H4 (cell line): ENCODE measurements at regions not wholly inside any gene's neighbourhood (a gene's known extent, or its start where the extent isn't known, plus 50 kb on each side); places are given as distances from the start of the nearest gene placed in this dataset.
"Not testable (repeated sequence)": the region's sequence is repeated elsewhere in the genome, so short reads cannot be mapped to it uniquely, and the experiment has no call there.

Experiments
- DNase-seq: peaks from one replicate; pipeline ENCODE4 v3.0.0-alpha.2; 2015; ENCODE audit warnings: low spot score

DNA sequence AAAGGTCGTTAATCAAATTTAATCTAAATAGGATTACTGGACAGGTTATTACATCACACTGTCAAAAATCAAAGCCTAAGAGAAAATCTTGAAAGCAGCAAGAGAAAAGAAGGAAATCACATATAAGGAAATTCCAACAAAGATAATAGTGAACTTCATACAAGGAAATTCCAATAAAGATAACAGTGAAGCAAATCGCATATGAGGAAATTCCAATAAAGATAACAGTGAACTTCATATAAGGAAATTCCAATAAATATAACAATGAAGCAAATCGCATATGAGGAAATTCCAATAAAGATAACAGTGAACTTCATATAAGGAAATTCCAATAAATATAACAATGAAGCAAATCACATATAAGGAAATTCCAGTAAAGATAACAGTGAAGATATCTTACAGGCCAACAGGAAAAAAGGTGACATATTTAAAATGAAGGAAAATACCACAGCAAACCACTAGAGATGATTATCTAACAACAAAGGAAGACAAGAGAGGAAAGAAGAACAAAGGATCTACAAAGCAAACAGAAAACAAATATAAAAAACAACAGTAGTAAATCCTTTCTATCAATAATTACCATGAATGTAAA is 787.7 kb downstream of the CCDC85A start:
- no peak for DNase-seq

- no peak for DNase-seq
Observed at GRCh38 chr2:56981554-56981953, 797.8 kb downstream of the CCDC85A start.

- no peak for DNase-seq
Observed at GRCh38 chr2:56985609-56986008, 801.8 kb downstream of the CCDC85A start.

DNA sequence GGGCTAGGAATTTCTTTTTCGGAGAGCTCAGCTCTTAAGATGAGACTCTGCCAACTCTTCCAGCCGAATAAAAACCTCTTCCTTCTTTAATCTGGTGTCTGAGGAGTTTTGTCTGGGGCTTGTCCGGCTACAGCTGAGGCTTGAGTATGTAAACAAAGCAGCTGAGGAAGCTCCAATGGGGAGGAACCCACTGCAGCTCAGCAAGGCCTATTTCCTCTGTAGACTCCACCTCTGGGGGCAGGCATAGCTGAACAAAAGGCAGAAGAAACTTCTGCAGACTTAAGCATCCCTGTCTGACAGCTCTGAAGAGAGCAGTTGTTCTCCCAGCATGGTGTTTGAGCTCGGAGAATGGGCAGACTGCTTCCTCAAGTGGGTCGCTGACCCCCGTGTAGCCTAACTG is 838.7 kb downstream of the CCDC85A start:
- DNase-seq, result no peak

DNA sequence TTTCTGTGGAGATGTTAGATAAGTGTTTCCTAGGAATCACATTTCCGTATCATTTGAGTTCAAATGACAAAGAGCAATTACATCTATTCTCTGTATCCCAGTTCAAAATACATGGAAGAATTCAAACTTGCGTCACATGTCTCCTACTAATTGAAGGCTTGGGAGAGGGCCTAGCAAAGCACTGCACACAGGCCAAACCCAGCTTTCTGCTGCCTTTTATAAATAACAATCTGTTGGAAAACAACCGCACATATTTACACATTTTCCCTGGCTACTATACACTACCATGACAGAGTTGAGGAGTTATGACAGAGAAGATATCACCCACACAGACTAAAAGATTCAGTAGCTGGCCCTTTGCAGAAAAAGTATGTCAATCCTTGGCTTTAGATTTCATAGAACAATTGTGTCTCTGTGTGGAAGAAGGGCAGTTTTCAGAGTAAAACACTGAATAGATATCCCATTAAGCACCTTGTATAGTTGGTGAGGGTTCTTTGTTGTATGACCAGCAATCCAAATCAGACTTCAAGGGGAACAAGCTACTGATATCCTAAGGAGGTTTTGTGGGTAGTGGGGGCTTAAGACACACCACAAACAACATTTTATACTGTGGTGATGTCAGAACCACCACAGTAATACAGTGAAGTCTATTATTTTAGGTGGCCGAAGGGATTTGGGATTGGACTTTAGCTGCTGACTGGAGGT is 861.3 kb downstream of the CCDC85A start:
- DNase-seq, result no peak

GRCh38 chr2:57049273-57049672 is 865.5 kb downstream of the CCDC85A start:
- DNase-seq, result no peak

DNA sequence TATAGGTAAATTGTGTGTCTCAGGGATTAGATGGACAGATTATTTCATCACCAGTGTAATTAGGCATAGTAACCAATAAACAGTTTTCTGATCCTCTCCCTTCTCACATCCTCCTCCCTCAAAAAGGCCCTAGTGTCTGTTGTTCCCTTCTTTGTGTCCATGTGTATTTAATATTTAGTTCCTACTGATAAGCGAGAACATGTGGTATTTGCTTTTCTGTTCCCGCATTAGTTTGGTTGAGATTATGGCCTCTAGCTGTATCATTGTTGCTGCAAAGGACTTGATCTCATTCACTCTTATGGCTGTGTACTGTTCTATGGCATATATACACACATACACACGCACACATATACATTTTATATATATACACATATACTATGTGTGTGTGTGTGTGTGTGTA is 866.2 kb downstream of the CCDC85A start:
- DNase-seq, result no peak

- not testable (repeated sequence) for DNase-seq
Observed at GRCh38 chr2:57066301-57066700, 882.5 kb downstream of the CCDC85A start.

- DNase-seq, result peak; percentile 11
Observed at GRCh38 chr2:57075226-57075625, 891.4 kb downstream of the CCDC85A start.

GRCh38 chr2:57080035-57080434 is 896.2 kb downstream of the CCDC85A start:
- no peak for DNase-seq

GRCh38 chr2:57084697-57085281 is 901.0 kb downstream of the CCDC85A start:
- DNase-seq, result no peak

DNA sequence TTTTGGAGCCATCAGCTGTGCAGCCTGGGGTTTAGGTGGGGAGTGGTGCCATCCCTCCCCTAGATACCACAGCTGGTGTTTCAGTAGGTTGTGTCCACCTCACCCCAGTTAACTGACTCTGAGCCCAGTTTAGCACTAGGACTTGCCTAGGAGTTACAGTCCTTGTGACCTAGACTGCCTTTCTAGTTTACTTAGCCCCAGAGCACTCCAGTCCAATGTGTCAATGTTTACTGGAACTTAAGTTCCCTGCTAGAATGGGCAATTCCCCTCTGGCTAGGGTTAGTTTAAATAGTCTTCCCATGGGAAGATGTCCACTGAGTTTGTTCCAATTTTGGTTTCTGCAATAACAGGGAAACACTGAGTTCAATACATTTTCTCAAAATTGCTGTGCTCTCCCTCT is 909.2 kb downstream of the CCDC85A start:
- DNase-seq, result no peak

GRCh38 chr2:57097855-57098254 is 914.1 kb downstream of the CCDC85A start:
- no peak for DNase-seq

DNA sequence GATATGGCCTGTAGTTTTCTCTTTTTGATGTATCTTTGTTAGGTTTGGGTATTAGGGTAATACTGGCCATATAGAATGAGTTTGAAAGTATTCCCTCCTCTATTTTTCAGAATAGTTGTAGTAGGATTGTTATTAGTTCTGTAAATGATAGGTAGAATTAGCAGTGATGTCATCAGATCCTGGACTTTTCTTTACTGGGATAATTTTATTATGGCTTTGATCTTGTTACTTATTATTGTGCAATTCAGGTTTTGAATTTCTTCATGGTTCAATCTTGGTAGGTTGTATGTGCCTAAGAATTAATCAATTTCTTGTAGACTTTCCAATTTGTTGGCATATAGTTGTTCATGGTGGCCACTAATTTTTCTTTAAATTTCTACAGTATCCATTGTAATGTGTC is 916.6 kb downstream of the CCDC85A start:
- no peak for DNase-seq

DNA sequence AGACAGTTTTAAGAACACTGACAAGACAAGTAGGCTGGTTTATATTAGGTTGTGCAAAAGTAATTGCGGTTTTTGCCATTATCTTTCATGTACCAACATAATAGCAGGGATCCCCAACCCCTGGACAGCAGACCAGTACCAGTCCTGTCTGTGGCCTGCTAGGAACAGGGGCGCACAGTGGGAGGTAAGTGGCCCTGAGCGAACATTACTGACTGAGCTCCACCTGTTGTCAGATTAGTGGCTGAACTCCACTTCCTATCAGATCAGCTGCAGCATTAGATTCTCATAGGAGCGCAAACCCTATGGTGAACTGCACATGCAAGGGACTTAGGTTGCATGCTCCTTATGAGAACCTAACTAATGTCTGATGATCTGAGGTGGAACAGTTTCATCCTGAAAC is 921.9 kb downstream of the CCDC85A start:
- DNase-seq, result no peak

DNA sequence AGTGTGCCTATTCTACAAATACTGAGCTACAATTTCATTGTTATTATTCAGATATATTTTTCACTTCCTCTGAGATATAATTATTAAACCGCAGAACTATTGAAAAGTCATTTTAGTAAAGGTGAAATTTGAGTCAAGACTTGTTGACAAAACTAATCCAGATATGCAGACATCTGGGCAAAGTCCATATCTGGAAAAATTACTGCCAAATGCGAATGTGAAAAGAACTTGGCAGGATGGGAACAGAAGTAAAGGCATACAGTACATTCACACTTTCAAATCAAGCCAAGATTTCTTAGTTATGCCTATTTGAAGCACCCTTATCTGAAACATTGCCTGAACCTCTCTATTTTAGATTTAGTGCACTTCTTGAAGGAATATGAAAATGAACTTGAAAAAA is 923.6 kb downstream of the CCDC85A start:
- no peak for DNase-seq

- no peak for DNase-seq
Observed at GRCh38 chr2:57111531-57111930, 927.7 kb downstream of the CCDC85A start.

GRCh38 chr2:57119141-57119540 is 927.5 kb upstream of the VRK2 start:
- no peak for DNase-seq

GRCh38 chr2:57126410-57126809 is 920.2 kb upstream of the VRK2 start:
- DNase-seq, result no peak

- DNase-seq, result no peak
Observed at GRCh38 chr2:57139179-57139578, 907.4 kb upstream of the VRK2 start.

DNA sequence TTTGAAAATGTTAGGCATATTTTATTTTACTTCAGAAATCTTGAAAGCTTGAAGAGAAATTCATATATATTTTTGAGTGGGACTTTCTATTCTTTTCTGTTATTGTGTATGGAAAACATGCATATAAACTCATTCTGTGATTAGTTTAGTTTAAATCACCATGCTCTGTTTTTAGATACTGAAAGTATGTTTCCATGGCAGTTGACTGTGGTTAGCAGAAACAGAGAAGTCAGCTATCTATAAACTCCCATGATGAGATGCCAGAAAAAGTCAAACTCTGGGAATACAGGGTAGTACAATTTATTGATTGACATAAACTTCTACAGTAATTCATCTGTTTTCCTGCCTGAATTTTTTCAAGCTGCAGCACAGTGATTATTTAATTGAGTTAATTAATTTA is 905.3 kb upstream of the VRK2 start:
- no peak for DNase-seq

DNA sequence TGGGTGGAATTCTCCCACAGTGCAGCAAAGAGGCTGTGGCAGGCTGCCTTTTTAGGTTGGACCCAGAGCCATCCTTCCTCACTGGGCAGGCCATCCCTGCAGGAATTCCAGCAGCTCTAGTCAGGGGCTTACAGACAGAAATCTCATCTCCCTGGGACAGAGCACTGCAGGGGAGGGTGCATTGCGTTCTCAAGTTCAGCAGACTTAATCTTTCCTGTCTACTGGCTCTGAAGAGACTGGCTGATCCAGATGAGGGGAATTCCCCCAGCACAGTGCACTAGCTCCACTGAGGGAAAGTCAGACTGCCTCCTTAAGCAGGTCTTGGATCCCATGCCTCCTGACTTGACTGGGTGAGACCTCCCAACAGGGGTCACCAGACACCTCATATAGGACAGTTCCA is 899.7 kb upstream of the VRK2 start:
- no peak for DNase-seq

GRCh38 chr2:57156231-57156924 is 890.2 kb upstream of the VRK2 start:
- no peak for DNase-seq
